Astrocyte (in vitro differentiated cells and primary cell): ENCODE measurements at regions not wholly inside any gene's neighbourhood (a gene's known extent, or its start where the extent isn't known, plus 50 kb on each side); places are given as distances from the start of the nearest gene placed in this dataset.

Experiments used
- CTCF ChIP-seq: IDR thresholded peaks from 2 replicates; pipeline ENCODE4 v1.5.1; 2011; ENCODE audit warnings: low read depth, mild to moderate bottlenecking, inconsistent platforms, low read length, moderate library complexity; ENCODE audit not compliant: insufficient read depth
- EZH2 ChIP-seq: IDR thresholded peaks from 2 replicates; pipeline ENCODE4 v1.6.1; 2012; ENCODE audit warnings: mild to moderate bottlenecking, low read length, inconsistent platforms; ENCODE audit not compliant: insufficient read depth

GRCh38 chr20:39651645-39652325 lies 689.6 kb downstream of the DHX35 start:
- no peak for TF ChIP-seq CTCF
- TF ChIP-seq EZH2: no peak
